DND-41 (cell line): ENCODE measurements at regions not wholly inside any gene's neighbourhood (a gene's known extent, or its start where the extent isn't known, plus 50 kb on each side); places are given as distances from the start of the nearest gene placed in this dataset.

Experiments
- ATAC-seq: fragments of 200-7000 bp; cut with Tn5 transposase; 3 replicates; pipeline ENCODE4 v1.9.1; 2021; ENCODE audit warnings: low read depth; ENCODE audit not compliant: insufficient read depth
- DNase-seq: peaks from one replicate; pipeline ENCODE4 v3.0.0-alpha.2; 2020
- H2AFZ ChIP-seq: 2 replicates; pipeline ENCODE4 v1.6.0; 2012; ENCODE audit warnings: low read depth, low read length
- H3K27ac ChIP-seq: 2 replicates; pipeline ENCODE4 v1.5.1; 2012; ENCODE audit warnings: low read length, inconsistent platforms
- H3K27me3 ChIP-seq: fragments of 200-600 bp; sonication (generic); 2 replicates; pipeline ENCODE4 v1.6.0; 2012; ENCODE audit warnings: low read length, mild to moderate bottlenecking, inconsistent platforms; ENCODE audit not compliant: insufficient read depth, poor library complexity
- H3K36me3 ChIP-seq: 2 replicates; pipeline ENCODE4 v1.5.1; 2012; ENCODE audit warnings: low read length, inconsistent platforms; ENCODE audit not compliant: insufficient read depth
- H3K4me1 ChIP-seq: 2 replicates; pipeline ENCODE4 v1.5.1; 2012; ENCODE audit warnings: mild to moderate bottlenecking, low read length; ENCODE audit not compliant: insufficient read depth
- H3K4me2 ChIP-seq: 2 replicates; pipeline ENCODE4 v1.6.0; 2012; ENCODE audit warnings: mild to moderate bottlenecking, moderate library complexity, low read length, inconsistent platforms; ENCODE audit not compliant: insufficient read depth
- H3K4me3 ChIP-seq, 2 experiments: fragments of 200-600 bp in 1 of 2; shearing (Covaris generic) in 1 of 2; 2 replicates each; pipeline ENCODE4 v1.5.1; 2012 to 2016; ENCODE audit warnings: inconsistent platforms in 2 of 2, low read length in 2 of 2, mild to moderate bottlenecking in 2 of 2, low read depth in 1 of 2, moderate library complexity in 1 of 2
- H3K79me2 ChIP-seq: 2 replicates; pipeline ENCODE4 v1.6.0; 2012; ENCODE audit warnings: low read length, inconsistent platforms; ENCODE audit not compliant: insufficient read depth
- H3K9ac ChIP-seq: 2 replicates; pipeline ENCODE4 v1.6.0; 2012; ENCODE audit warnings: low read depth, mild to moderate bottlenecking, inconsistent platforms, low read length, moderate library complexity
- H3K9me3 ChIP-seq: 2 replicates; pipeline ENCODE4 v1.5.1; 2012; ENCODE audit warnings: low read length, moderate library complexity, mild to moderate bottlenecking, inconsistent platforms; ENCODE audit not compliant: insufficient read depth, severe bottlenecking
- H4K20me1 ChIP-seq: 2 replicates; pipeline ENCODE4 v1.6.0; 2012; ENCODE audit warnings: low read length; ENCODE audit not compliant: insufficient read depth
- CTCF ChIP-seq: IDR thresholded peaks from 2 replicates; pipeline ENCODE4 v1.5.1; 2012; ENCODE audit warnings: borderline replicate concordance, low read length, moderate library complexity, mild to moderate bottlenecking; ENCODE audit not compliant: poor library complexity, severe bottlenecking; ENCODE audit errors: extremely low read depth
- EZH2 ChIP-seq: IDR thresholded peaks from 3 replicates; pipeline ENCODE4 v1.6.1; 2012; ENCODE audit warnings: borderline replicate concordance, low read depth, mild to moderate bottlenecking, moderate library complexity, low read length, inconsistent platforms; ENCODE audit not compliant: severe bottlenecking

- no peak overlapping the region for H2AFZ ChIP-seq
- H3K27ac ChIP-seq: no peak overlapping the region
- no peak for ATAC-seq
Measured at GRCh38 chr1:234933475-234933874, 195.2 kb downstream of the TOMM20 start.

GRCh38 chr1:234932511-234933430 is 195.9 kb downstream of the TOMM20 start:
- ATAC-seq: no peak
- Histone ChIP-seq H3K4me1 (no peaks in the 10 kb centered on the region), H3K4me3 (no peak overlapping the region), H3K36me3 (no peaks in the 10 kb centered on the region), H3K27ac (no peak overlapping the region), H3K27me3 (no peaks in the 10 kb centered on the region), H3K4me2 (no peak overlapping the region), H3K79me2 (no peaks in the 10 kb centered on the region), H2AFZ (no peak overlapping the region), H3K9ac (no peak overlapping the region), H4K20me1 (no peaks in the 10 kb centered on the region), H3K9me3 (no peaks in the 10 kb centered on the region)
- TF ChIP-seq EZH2: no peak
- DNase-seq: no peak

More at GRCh38 chr1:234933475-234933874, 195.2 kb downstream of the TOMM20 start:
- no peaks in the 10 kb centered on the region for H3K4me1 ChIP-seq
- TF ChIP-seq CTCF: no peak
- TF ChIP-seq EZH2: no peak
- no peaks in the 10 kb centered on the region for H3K9me3 ChIP-seq
- H3K4me3 ChIP-seq: no peak overlapping the region
- DNase-seq: no peak
- H4K20me1 ChIP-seq: no peaks in the 10 kb centered on the region
- H3K79me2 ChIP-seq: no peaks in the 10 kb centered on the region
- no peak overlapping the region for H3K9ac ChIP-seq
- no peaks in the 10 kb centered on the region for H3K36me3 ChIP-seq
- H3K4me2 ChIP-seq: no peak overlapping the region
- H3K27me3 ChIP-seq: no peaks in the 10 kb centered on the region

- Histone ChIP-seq H3K9me3 (no peaks in the 10 kb centered on the region), H3K27ac (no peak overlapping the region), H3K36me3 (no peaks in the 10 kb centered on the region), H3K9ac (no peak overlapping the region), H2AFZ (no peak overlapping the region), H3K4me2 (no peak overlapping the region), H3K4me3 (no peak overlapping the region), H3K79me2 (no peaks in the 10 kb centered on the region), H4K20me1 (no peaks in the 10 kb centered on the region), H3K4me1 (no peaks in the 10 kb centered on the region), H3K27me3 (no peaks in the 10 kb centered on the region)
- DNase-seq (no peak), ATAC-seq (no peak)
- no peak for TF ChIP-seq CTCF
- TF ChIP-seq EZH2: no peak
Measured at GRCh38 chr1:234932106-234932505, 196.5 kb downstream of the TOMM20 start.

- no peak for DNase-seq
- H4K20me1 ChIP-seq: no peaks in the 10 kb centered on the region
- no peak overlapping the region for H3K27ac ChIP-seq
- H3K4me1 ChIP-seq: no peaks in the 10 kb centered on the region; the same call in 1 of the 2 replicates
- no peak overlapping the region for H2AFZ ChIP-seq
- H3K4me3 ChIP-seq: no peak overlapping the region
- no peak overlapping the region for H3K4me2 ChIP-seq
- H3K79me2 ChIP-seq: no peaks in the 10 kb centered on the region
- no peaks in the 10 kb centered on the region for H3K9me3 ChIP-seq
- ATAC-seq: no peak
- H3K27me3 ChIP-seq: no peaks in the 10 kb centered on the region
- TF ChIP-seq EZH2 (no peak), CTCF (no peak)
- no peak overlapping the region for H3K9ac ChIP-seq
- H3K36me3 ChIP-seq: no peaks in the 10 kb centered on the region
Measured at GRCh38 chr1:234931404-234931973, 197.1 kb downstream of the TOMM20 start.
